NB4 (cell line): ENCODE measurements at regions not wholly inside any gene's neighbourhood (a gene's known extent, or its start where the extent isn't known, plus 50 kb on each side); places are given as distances from the start of the nearest gene placed in this dataset.

Source experiments
- DNase-seq: peaks from one replicate; pipeline ENCODE4 v3.0.0; 2010; ENCODE audit warnings: low read depth
- H3K4me3 ChIP-seq: one replicate; pipeline ENCODE4 v1.5.1; 2011; ENCODE audit warnings: mild to moderate bottlenecking, low read depth, low read length, moderate library complexity
- MYC ChIP-seq: IDR thresholded peaks from 2 replicates; pipeline ENCODE4 v1.6.1; 2011; ENCODE audit warnings: low read depth, low read length
- POLR2A ChIP-seq: IDR thresholded peaks from 2 replicates; pipeline ENCODE4 v1.6.1; 2011; ENCODE audit warnings: mild to moderate bottlenecking; ENCODE audit not compliant: insufficient read length; ENCODE audit errors: extremely low read depth
- TF ChIP-seq, protein P1 (sequence below): IDR thresholded peaks from 2 replicates; pipeline ENCODE4 v1.6.1; 2011; ENCODE audit warnings: low read depth, low read length
- TF ChIP-seq, protein P2 (sequence below): IDR thresholded peaks from one replicate; pipeline ENCODE4 v1.5.1; 2012; ENCODE audit warnings: low read depth, low read length

DNA sequence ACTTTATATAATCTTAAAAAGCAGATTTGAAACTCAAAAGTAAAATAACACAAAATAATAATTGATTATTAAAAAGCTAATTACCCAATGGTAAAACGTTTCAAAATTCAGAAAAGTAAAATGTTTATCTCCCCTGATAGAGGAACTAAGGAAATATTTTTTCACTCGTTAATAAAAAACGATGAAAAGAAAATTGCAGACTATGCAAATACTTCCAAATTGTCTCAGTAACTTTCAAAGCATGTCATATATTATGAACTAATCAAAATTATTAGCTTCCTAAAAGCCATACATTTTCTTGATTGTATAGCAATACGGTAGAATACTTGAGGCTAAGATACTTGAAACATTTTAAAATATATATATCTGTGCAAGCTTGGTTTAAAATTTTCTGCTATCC, 366.3 kb downstream of the TLL1 start:
- TF ChIP-seq, protein P1, sequence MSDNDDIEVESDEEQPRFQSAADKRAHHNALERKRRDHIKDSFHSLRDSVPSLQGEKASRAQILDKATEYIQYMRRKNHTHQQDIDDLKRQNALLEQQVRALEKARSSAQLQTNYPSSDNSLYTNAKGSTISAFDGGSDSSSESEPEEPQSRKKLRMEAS, result no peak
- TF ChIP-seq, protein P2, sequence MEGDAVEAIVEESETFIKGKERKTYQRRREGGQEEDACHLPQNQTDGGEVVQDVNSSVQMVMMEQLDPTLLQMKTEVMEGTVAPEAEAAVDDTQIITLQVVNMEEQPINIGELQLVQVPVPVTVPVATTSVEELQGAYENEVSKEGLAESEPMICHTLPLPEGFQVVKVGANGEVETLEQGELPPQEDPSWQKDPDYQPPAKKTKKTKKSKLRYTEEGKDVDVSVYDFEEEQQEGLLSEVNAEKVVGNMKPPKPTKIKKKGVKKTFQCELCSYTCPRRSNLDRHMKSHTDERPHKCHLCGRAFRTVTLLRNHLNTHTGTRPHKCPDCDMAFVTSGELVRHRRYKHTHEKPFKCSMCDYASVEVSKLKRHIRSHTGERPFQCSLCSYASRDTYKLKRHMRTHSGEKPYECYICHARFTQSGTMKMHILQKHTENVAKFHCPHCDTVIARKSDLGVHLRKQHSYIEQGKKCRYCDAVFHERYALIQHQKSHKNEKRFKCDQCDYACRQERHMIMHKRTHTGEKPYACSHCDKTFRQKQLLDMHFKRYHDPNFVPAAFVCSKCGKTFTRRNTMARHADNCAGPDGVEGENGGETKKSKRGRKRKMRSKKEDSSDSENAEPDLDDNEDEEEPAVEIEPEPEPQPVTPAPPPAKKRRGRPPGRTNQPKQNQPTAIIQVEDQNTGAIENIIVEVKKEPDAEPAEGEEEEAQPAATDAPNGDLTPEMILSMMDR, result no peak
- TF ChIP-seq POLR2A, result no peak
- no peak for TF ChIP-seq MYC
- DNase-seq, result no peak

GRCh38 chr4:166252487-166253402, 379.7 kb downstream of the TLL1 start:
- peak; percentile 21 for DNase-seq
- H3K4me3 ChIP-seq, result no peak overlapping the region
- TF ChIP-seq POLR2A, result no peak
- TF ChIP-seq, protein P2, result peak; percentile 32

More for the DNA sequence above, 366.3 kb downstream of the TLL1 start:
- H3K4me3 ChIP-seq, result no peak overlapping the region

GRCh38 chr4:166257276-166257675, 384.2 kb downstream of the TLL1 start:
- H3K4me3 ChIP-seq, result no peak overlapping the region
- no peak for TF ChIP-seq MYC
- TF ChIP-seq POLR2A, result no peak
- TF ChIP-seq, protein P1, result no peak
- TF ChIP-seq, protein P2, result no peak
- no peak for DNase-seq

DNA sequence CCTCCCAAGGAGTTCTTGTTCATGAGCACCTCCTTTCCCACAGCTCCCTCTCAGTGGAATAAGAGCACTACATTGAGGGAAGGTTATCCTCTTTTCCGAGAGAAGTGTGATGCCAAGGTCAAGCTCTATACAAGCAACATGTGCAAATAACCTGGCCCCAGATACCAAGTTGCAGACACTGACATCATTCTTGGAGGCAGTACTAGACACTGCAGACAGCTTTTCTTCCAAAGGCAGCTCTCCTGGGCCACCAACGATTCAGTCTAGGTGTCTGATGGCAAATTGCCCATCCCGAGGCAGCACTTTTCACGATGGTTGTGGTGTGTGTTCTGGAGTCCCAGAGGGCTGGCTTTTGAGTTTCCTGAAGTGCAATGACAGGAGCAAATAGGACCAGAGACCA, 384.9 kb downstream of the TLL1 start:
- no peak overlapping the region for H3K4me3 ChIP-seq
- TF ChIP-seq, protein P2, result no peak
- TF ChIP-seq POLR2A (no peak), MYC (no peak)
- TF ChIP-seq, protein P1, result no peak
- no peak for DNase-seq

GRCh38 chr4:166259081-166259480, 386.0 kb downstream of the TLL1 start:
- H3K4me3 ChIP-seq, result no peak overlapping the region
- TF ChIP-seq POLR2A (no peak), MYC (no peak)
- TF ChIP-seq, protein P1, result no peak
- TF ChIP-seq, protein P2, result no peak
- DNase-seq, result no peak
